Stimulated activated CD4-positive, alpha-beta T cell treated with anti-CD3 and anti-CD28 coated beads, Interleukin-12 subunit alpha, Interleukin-12 subunit beta, amount 100 ng/mL, for 24 hours (primary cell): ENCODE measurements at regions not wholly inside any gene's neighbourhood (a gene's known extent, or its start where the extent isn't known, plus 50 kb on each side); places are given as distances from the start of the nearest gene placed in this dataset.

ENCODE experiments used
- DNase-seq, 2 experiments: peaks; one replicate each; pipeline ENCODE4 v3.0.0-alpha.2; 2020; ENCODE audit warnings: low read depth in 2 of 2

DNA sequence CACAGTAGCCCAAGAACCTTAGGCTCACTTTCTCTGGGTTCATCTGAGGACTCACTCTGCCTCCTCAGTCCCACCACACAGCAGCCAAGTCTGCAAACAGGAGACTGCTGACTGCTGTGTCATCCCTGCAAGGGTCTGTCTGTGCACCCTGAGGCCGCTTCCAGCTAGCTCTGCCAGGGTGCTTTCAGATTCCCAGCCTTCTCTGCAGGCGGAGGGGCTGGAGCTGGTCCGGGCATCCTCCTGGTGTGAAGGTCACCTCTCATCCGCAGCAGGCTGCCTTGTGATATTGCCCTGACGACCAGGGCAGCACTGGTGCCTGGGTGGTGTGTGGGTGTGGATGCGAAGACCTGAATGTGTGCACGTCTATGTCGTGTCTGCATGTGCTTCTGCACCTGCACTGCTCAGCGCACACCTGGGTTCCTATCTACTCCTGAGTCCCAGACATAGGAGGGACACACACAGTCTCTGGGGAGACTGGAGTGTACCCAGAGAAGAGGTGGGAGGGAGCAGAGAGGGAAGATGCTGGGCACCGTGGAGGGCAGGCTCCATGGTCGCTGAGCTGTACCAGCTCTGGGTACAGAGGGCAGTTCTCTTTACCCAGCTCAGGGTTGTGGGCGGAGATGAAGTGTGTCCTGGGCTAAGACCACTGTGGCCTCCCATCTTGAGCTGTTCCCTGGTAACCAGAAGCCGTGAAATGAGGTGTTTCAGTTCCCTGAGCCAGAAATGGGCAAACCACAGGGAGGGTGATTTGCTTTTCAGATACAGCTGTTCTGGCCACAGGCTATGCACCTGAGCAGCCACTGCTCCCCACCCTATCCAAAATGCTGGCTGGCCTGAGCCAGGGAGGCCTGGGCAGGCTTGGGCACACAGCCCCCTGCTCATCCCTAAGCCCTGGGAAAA is 160.9 kb upstream of the CSF3R start:
- no peak for DNase-seq

DNA sequence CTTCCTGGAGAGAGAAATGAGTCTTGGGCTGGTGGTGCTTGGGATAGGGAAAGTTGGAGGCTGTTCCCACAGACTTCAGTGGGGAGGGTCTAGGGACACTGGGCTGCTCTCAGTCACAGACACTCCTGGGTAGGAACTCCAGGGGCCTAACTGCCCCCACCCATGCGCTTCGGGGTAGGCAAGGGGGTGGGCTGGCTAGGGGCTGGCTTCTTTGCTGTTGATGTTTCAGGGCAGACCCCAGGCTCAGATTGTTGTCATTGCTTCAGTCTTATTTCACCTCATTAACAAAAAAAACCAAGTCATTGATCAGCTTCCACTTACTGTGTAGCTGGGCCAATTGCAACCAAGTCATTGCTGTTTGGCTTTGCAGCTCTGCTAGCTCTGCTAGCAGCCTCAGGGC is 160.1 kb upstream of the CSF3R start:
- no peak for DNase-seq

DNA sequence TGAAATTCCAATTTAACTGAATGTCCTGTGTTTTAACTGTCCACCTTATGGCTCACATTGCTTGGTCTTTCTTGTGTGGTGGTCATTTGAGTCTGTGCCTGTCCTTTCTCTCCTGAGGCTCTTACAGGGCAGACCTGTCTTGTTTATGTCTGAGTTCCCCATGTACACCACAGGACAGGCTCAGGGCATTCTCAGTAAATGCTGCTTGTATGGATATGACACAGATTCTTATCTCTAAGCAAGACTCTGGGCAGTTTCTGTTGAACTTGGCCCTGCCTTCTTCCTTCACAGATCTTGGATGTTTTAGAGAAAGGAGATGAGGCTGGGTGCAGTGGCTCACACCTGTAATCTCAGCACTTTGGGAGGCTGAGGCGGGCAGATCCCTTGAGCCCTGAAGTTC is 159.1 kb upstream of the CSF3R start:
- DNase-seq = no peak

DNA sequence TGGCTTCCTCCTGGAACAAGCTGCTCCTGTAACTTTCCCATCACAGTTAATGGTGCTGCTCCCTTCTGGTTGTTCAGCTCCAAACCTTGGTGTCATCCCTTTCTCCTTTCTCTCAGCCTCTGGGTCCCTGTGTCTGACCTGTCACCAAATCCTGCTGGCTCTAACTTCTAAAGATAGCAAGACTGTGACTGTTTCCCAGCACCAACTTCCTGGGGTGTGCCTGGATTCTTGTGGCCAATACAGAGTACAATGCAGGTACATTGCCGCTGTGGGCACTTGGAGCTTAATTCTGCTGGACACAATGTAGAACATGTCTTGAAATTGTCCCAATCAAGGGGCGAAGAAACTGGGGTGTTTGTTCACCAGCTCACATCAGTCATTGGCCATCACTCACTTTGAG is 156.7 kb upstream of the CSF3R start:
- DNase-seq = no peak

DNA sequence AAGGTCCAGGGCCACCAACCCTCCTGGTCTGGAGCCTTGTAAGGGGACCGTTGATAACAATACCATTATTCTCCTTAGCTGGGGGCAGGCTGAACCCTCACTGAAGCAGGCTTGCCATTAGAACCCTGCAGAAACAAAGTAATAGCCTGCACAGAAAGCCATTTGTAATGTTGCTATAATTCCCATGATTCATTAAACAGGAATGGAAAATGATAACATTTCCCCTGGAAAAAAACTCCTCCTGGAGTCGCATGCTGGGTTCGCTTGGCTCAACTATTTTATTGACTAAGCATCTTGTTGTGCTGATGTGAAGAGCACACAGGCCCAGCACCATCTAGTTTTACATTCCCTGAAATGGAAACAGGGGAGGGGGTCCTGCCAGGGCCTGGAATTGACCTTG is 155.6 kb upstream of the CSF3R start:
- no peak for DNase-seq

DNA sequence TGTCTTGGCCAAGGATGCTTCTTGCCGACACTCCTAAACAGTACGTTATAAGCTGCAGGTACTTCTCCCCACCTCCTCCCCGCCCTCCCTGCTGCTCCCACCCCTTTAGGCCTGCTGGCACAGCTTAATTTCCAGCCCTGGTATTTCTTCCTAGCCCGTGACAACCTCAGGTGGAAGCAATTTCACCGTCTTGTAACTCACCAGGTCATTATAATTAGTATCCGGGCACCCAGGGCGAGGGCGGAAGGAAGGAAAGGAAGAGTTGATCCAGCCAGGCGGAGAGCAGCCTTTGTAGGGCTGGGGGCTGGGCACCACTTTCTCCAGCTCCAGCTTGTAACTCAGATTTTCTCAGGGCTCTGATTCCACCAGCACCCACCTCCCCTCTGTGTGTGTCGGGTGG is 153.5 kb upstream of the CSF3R start:
- no peak for DNase-seq

DNA sequence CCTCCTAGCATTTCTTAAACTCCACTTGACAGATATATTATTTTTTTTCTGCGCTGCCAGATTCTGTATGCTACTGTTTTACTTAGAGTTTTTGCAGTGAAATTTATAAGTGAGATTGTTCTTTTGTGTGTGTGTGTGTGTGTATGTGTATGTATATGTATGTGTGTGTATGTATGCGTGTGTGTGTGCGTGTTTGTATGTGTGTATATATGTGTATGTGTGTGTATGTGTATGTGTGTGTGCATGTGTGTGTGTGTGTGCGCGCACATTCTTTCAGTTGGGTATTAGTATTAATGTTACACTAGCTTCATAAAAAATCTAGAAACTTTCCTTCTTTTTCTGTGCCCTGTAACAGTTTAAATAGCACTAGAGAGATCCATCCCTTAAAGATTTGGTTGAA is 152.6 kb upstream of the CSF3R start:
- no peak for DNase-seq

DNA sequence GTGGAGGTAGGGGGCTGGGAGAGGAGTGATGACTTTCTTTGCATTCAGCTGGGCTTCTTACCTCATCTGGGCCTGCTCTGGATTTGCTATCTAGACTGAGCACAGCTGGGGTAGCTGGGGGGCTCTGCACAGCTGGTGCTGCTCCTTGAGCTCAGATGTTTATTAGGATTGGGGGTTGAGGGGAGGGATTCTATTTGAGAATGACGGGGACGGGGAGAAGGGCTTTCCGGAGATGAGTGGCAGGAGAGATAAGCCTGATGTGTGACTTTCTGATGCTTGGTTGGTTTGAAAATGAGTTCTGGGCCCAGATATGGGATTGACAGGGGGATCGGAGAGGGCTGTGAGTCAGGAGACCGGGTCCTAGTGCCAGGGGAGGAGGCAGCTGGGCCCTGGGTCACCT is 146.1 kb upstream of the CSF3R start:
- DNase-seq = no peak

DNA sequence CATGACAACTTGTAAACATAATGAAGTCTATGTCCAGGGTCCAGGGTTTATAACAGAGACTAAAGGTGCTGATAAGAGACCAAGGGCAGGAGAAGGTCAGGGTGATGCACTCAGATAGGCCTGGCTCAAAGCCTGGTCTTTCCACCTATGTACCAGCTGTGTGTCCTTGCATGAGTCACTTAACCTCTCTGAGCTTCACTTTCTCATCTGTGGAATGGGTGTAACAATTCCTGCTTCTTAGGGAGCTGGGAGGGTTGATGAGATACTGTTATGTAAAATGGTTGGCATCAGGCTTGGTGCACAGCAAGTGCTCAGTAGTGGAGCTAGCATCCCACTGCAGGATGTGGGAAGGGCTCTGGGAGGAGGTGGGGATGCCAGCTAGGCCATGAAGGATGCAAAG is 143.7 kb upstream of the CSF3R start:
- no peak for DNase-seq

DNA sequence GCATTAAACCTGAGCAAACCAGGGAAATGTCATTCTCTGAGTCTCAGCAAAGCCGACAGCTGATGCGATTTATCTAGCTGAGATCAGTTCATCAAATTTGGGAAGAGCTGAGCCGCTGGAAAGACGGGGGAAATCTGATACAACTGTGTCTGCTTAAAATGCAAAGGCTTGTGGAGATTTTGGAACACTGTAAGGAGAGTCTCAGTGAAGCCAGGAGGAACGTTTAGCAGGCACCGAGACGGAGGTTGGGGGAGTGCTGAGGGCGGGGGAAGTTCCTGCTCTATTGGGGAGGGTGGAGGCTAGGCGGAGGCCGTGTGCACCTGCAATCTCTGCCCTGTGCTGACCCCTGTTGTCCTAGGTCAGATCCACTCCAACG is 143.2 kb upstream of the CSF3R start:
- no peak for DNase-seq

DNA sequence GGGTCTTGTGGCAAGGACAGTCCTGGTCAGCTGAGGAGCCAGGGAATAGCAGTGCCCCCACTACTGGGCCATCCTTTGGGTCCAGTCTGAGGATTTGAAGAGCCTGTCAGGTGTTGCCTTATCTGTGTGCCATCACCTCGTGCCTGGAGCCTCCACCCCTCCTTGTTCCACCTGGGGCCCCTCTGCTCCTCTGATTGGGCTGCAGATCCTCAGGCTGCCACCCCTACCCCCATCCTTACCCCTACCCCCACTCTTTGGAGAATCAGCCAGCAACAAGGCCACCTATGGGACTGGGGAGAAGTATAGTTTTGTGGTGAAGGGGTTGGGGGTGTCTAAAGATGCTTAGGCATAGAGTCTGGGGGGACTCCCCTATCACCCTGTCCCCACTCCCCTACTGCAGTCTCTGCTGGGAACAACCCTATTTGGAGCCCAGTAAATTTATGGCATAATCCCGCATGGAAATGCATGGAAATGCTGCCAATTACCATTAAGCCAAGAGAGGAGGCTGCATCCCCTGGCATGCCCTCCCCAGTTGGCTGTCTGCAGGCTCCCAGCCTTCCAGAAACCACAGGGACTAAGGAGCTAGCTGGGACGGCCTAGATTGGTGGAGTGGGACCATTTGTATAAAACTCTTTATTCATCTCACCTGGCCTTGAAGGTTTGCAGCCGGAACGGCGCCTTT is 142.7 kb upstream of the CSF3R start:
- DNase-seq = no peak

DNA sequence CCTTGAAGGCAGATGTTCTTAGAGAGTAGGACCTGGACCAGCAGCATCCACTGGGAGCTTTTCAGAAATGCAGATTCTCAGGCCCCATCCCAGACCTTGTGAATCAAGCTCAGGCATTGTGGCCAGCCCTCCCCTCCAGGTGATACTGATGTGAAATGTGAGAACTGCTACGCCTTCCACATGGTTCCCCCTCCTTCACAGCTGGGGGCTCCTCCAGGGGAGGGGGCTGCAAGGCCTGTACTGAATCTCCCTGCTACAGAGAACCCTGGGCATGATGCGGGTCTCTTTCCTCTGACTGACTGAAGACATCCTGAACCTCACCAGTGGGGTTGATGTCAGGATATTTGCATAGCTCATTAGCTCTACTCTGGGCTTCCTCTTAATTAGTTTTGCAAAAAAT is 141.8 kb upstream of the CSF3R start:
- no peak for DNase-seq

DNA sequence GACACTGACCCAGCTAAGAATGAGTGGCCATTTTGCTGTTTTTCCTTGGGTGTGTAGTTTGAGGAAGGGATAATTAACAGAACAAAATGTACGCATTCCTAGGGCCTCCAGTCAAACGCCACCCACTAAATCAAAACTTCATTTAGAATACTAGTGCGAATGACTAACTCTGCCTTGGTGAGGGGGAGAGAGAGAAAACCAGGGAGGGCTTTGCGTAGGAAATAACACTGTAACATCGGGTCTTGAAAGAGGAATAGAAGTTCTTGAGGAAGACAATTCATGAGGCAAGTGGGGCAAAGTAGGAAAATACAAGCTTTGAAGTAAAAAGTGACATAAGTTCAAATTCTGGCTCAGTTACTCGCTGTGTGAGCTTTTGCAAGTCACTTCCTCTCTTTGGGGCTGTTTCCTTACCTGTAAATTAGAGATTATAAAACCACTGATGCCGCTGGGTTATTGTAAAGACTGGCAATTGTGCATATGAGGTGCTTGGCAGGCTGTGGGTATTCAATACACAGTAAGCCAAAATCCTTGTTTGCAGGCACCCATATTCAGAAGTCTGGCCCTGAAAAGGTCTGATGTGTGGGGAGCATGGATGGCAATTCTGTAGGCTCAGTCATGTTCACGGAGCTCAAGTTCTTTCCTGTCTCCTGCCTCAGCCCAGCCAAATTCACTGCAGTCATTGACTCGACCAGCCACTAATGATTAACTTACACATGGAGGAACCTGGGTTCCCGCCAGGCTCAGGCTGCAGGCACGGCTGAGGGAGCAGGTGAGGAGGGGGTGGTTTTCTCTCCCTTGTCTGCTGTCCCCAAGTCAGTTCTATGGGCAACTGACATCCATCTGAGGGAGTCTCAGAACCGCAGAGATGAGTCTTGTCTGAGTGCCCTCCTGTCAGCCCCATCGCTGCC is 140.3 kb upstream of the CSF3R start:
- DNase-seq = no peak

DNA sequence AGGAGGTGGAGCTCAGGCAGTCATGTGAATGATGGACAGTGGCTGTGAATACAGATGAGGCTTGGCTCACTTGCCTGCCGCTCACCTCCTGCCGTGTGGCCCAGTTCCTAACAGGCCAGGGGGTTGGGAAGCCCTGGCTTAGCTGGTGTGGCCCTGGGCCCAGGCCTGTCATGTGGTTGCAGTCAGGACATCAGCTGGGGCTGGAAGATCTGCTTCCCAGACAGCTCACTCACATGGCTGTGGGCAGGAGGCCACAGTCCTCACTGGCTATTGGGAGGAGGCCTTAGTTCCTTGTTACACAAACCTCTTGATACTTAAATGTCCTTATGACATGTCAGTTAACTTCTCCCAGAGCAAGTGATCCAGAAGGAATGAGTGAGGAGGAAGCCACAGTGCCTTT is 138.8 kb upstream of the CSF3R start:
- DNase-seq = no peak

DNA sequence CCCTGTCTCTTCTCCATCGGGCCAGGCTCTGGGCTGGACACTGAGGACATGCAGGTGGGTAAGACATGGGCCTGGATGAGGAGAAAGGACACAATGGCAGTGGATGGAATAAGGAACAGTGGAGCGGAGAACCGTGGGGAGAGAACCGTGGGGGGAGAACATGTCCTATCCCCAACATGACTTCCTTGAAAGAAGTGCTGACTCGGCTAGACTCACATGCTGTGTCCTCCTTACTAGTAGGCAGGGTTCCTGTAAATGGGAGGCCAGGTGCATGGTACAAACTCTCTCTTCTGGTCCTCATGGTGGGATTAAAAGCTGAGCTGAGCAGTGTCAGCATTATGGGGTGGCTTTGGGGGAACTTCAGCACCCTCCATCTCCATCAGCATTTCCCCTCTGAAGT is 137.4 kb upstream of the CSF3R start:
- DNase-seq = no peak

DNA sequence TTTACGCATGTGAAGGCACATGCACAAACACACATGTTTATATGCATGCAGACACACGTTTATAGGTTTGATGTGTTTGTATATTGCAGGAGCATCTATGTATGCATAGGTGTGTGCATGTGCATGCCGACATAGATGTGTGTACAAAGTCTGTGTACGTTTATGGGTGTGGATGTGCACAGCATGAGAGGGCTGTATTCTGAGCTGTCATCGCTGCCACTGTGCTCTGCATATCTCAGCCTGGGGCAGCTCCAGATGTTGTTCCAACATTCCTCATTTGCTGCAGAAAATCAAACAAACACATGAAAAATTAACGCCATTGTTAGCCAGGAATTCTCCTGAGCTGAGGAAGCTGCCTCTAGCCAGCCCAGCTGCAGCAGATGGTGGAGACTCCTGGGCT is 132.3 kb upstream of the CSF3R start:
- DNase-seq = no peak

DNA sequence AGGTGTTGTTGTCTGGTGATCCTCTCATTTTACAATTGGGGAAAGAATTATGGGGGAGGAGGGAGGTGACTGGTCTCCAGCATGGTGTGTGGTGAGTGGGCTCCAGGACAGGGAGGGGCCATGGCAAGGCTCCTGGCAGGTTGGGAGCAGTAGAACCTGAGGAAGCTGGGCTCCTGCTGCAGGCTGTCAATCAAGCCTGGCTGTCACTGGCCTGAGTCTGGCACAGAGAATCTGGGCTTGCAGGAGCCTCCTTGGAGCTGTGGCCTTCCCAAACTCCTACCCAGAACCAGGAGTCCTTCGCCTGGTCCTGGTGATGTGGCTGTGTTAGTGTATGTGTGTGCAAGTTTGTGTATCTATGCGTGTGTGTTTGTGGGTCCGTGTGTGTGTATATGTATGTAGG is 131.9 kb upstream of the CSF3R start:
- DNase-seq = no peak

DNA sequence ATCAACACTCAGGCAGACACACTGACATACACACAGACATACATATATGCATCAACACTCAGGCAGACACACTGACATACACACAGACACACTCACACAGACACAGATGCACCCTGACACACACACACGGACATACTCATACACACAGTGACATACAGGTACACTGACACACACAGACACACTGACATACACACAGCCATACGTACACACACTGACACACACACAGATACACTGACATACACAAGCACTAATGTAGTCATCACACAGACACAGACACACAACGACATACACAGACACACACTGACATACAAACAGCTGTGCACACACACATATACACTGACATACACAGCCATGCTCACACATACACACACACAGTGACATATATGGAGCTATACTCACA is 131.0 kb upstream of the CSF3R start:
- no peak for DNase-seq

DNA sequence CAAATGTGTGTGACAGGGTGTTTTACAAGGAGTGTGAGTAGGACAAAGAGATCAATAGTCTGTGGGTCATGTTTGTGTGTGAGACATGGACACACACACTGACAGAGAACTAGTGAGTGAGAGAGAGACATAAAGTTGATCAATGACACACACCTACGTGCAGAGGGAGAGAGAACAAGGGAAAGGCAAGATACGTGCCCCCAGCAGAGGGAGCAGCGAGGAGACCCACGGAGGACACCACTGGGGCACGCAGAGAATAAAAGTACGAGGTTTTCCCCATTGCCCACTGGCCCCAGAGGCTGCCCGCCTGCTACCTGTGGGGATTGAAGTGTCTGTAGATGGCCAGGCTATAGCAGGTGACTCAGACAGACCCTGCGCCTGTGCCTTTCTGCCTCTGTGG is 130.2 kb upstream of the CSF3R start:
- no peak for DNase-seq

DNA sequence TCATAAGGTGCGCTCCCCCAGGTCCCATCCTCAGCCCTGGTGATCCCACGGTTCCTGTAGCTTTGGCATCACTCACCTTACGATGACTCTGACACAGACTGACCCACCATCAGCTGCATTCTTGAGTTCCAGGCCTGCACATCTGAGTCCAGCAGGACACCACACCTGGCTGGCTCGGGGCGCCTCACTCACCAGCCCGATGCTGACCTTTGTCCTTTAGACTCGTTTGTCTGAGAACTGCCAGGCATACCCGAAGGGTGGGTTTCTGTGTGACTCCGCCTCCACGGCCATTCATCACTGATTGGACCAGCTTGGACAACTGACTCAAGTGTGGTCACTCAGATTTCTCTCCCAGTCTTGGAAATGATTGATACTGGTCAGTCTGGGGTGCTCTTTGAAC is 129.4 kb upstream of the CSF3R start:
- no peak for DNase-seq

DNA sequence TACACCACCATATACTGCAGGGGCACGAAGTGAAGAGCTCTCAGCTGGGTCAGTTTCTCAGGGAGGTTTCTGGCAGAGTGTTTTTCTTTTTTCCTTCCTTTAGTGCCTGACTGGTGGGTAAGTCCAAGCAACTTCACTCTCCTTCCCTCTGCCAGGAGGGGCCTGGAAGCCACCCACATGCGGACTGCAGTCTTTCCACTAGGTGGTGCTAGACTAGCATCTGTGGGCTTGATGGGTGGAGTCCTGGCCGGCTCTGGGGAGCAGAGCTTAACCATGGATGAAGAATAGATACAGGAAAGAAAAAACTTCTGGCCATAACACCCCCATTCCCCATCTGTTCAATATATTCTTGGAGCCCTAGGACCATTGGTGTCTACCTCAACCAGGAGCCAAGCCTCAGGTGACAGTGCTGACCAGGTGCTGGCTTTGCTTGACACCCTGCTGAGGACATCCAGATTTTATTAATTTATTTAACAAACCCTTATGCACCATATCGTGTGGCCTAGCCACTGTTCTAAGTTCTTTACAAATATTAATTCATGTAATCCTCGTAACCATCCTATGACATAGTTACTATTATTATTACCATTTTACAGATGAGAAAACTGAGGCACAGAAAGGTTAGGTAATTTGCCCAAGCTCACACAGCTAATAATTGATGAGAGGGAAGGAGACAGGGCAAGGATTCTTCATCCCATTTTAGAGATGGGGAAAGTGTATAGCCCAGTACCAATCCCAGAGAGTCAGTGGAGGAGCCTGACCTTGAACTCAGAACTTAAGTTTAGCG is 126.7 kb upstream of the CSF3R start:
- DNase-seq = peak; percentile 2 to 34

DNA sequence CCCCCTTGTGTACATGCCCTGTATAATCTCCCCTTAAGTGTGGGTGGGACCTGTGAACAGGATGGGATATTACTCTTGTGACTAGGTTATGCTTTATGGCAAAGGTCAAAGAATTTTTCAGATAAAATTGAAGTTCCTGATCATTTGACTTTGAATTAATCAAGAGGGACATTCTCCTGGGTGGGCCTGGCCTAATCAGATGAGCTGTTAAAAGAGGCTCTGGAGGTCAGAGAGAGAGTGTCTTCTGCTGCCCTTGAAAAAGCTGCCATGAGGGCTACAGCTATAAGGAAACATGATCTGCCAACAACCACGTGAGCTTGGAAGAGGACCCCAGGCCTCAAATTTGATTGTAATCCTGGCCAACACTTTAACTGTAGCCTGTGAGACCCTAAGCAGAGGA is 125.6 kb upstream of the CSF3R start:
- DNase-seq = no peak
